Stimulated activated CD8-positive, alpha-beta memory T cell treated with anti-CD3 and anti-CD28 coated beads, Interleukin-12 subunit alpha, Interleukin-12 subunit beta, amount 100 ng/mL, for 1 hour (primary cell): ENCODE measurements at regions not wholly inside any gene's neighbourhood (a gene's known extent, or its start where the extent isn't known, plus 50 kb on each side); places are given as distances from the start of the nearest gene placed in this dataset.
"Not testable (repeated sequence)": the region's sequence is repeated elsewhere in the genome, so short reads cannot be mapped to it uniquely, and the experiment has no call there.

Source experiments
- DNase-seq: peaks from one replicate; pipeline ENCODE4 v3.0.0-alpha.2; 2020; ENCODE audit warnings: low read depth

DNA sequence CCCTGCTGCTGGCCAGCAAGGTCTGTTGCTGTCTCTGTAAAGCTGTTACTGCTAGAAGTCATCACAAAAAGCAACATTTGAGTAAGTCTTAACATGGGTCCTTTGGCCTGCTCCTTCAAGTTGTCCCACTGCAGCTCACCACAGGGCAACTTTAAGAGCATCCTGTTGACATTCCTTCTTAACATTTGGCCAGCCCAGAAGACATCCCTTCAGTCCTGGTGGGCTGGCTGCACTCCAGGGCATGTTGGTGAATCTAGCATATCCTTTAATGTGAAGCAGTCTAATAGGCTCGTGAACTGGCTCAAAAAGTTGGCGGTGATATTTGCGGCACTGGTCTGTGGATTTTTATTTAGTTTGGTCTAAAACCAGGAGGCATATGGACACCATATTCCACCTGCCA, 92.2 kb upstream of the MAML3 start:
- DNase-seq, result no peak

GRCh38 chr4:140244328-140244727, 90.3 kb upstream of the MAML3 start:
- no peak for DNase-seq

DNA sequence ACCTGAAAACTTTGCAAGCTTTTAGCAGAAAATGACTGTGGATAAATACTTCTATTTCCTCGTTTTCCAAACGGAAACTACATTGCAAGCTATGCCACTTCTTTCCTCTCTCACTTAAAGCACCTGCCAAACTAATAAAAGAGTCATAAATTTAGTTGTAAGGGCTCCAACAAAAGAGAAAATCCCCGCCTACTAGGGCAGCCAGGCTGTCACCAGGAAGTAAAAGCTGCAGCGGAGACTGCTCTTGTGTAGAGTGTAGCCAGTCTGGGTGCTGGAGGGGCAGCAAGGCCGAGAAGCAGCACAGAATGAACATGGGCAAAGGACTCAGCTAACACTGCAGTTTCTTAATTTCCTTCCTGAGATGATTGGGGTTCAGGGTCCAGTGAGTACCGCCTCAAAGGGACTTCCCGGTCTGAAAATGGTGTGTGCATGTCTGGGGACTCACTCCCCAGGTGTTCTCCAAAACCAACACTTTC, 89.3 kb upstream of the MAML3 start:
- DNase-seq, result no peak

GRCh38 chr4:140242357-140243277, 88.6 kb upstream of the MAML3 start:
- DNase-seq, result no peak

DNA sequence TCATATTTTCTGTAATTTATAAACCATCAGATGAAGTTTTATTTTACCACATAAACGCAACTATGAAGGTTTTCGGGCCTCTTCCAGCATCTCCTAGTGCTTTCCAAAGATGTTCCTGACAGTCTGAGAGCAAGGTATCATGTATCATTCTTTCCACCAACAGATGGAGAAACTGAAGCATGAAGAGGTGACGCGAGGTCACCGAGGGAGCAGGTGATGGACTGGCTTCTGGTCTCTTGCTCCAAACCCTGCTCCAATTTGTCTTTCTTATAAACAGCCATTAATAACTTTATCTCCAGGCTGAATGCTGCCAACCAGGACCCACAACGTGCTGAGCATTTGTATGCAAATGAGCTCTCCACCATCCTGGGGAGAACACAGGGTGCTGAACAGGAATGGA, 86.3 kb upstream of the MAML3 start:
- DNase-seq, result no peak

DNA sequence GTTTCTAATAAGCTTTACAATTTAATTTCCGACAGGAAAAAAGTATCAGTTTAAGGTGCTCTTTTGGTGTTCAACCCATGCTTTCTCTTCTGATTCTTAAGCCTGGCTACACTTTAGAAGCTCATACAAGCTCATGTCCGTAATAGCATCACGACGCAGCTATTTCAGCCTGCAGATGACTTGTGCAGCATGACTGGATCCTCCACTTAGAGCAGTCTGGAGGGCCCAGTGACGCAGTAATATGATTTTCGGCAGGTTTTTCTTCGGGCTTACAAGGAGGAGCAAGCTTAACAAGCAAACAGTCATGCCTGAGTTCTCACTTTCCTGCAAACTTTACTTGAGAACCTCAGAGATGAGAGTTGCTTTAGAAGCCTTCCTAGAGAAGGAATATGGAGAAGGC, 85.3 kb upstream of the MAML3 start:
- no peak for DNase-seq

GRCh38 chr4:140238351-140239056, 84.5 kb upstream of the MAML3 start:
- no peak for DNase-seq

GRCh38 chr4:140237616-140238350, 83.8 kb upstream of the MAML3 start:
- DNase-seq, result no peak

- no peak for DNase-seq
Observed at GRCh38 chr4:140236654-140237169, 82.7 kb upstream of the MAML3 start.

GRCh38 chr4:140234697-140235060, 80.7 kb upstream of the MAML3 start:
- no peak for DNase-seq

- DNase-seq, result no peak
Observed at GRCh38 chr4:140233791-140234696, 80.1 kb upstream of the MAML3 start.

GRCh38 chr4:140229881-140230280, 75.9 kb upstream of the MAML3 start:
- DNase-seq, result no peak

DNA sequence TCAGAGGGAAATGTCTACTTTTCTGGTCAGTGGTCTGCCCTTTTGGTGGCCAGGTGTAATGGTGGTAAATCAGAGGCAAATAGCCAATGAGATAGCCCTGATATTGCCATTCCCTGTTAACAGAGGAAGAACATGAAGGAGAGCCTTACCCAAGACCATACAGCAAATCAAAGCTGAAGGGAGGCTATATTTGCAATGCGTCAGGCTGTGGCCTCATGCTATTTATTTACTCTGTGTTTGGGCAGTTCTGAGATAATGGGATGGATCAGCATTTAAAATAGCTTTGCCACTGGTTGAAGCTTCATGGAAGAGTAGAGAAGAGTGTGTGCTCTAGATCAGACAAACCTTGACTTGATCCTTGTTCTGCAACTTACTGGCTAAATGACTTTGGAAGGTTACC, 73.3 kb upstream of the MAML3 start:
- DNase-seq, result no peak

DNA sequence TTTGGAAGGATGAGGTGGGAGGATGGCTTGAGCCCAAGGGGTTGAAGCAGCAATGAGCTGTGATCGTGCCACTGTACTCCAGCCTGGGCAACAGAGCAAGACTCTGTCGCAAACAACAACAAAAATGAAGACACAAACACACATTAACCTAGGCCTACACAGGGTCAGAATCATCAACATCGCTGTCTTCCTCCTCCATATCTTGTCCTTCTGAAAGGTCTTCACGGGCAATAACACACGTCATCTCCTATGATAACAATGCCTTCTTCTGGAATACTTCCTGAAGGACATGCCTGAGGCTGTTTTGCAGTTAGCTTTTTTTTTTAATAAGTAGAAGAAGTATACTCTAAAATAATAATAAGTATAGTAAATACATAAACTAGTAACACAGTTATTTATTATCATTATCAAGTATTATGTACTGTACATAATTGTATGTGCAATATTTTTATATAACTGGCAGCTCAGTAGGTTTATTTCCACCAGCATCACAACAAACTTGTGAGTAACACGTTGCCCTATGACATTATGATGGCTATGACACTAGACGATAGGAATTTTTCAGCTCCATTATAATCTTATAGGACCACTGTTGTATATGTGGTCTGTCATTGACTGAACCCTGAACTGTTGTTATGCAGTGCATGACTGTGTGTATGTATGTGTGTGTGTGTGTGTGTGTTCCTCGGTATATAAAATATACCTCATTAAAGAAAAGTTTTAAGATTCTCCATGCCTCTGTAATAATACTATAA, 69.2 kb upstream of the MAML3 start:
- DNase-seq, result no peak

DNA sequence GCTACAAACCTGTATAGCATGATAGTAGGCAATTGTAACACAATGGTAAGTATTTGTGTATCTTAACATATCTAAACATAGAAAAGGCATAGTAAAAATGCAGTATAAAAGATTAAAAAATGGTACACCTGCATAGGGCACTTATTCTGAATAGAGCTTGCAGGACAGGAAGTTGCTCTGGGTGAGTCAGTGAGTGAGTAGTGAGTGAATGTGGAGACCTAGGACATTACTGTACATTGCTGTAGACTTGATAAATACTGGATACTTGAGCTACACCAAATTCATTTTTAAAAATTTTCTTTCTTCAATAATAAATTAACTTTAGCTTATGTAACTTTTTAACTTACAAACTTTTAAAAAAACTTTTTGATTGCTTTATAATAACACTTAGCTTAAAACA, 68.2 kb upstream of the MAML3 start:
- DNase-seq, result no peak

- DNase-seq, result no peak
Observed at GRCh38 chr4:140220058-140220457, 66.1 kb upstream of the MAML3 start.

GRCh38 chr4:140219567-140219966, 65.6 kb upstream of the MAML3 start:
- DNase-seq, result no peak

- not testable (repeated sequence) for DNase-seq
Observed at GRCh38 chr4:140219070-140219469, 65.1 kb upstream of the MAML3 start.

- no peak for DNase-seq
Observed at GRCh38 chr4:140213749-140214148, 59.8 kb upstream of the MAML3 start.

DNA sequence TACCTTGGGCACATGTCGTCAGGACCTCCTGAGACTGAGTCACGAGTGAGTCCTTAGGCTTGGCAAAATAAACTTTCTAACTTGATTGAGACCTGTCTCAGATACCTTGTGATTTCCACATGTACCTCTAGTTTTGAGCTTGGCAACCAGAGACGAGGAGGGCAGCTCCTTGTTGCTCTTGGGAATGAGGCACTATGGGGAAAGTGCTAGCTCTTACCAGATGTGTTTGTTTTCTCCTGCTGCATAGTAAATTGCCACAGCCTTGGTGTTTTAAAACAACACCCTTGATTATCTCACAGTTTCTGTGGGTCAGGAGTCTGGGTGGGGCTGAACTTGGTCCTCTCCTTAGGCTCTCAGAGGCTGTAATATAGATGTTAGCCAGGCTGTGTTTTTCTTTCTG, 59.1 kb upstream of the MAML3 start:
- DNase-seq, result no peak

GRCh38 chr4:140212646-140213045, 58.7 kb upstream of the MAML3 start:
- DNase-seq, result no peak
